ENCODE measurements at regions not wholly inside any gene's neighbourhood (a gene's known extent, or its start where the extent isn't known, plus 50 kb on each side); places are given as distances from the start of the nearest gene placed in this dataset.

- DNase-seq (ENCODE audit: low read depth) = peak; percentile 50
- CTCF ChIA-PET = interaction anchor here (0.5 to 2.2 kb wide), 5 partner anchors 11 to 142 kb away, joined by 3 to 12 read pairs (median 4); no protein-coding TSS in a partner anchor
- Histone ChIP-seq H3K27me3 (ENCODE audit: control insufficient read depth, insufficient read depth, low read length) (no peaks in the 10 kb centered on the region), H3K4me3 (ENCODE audit: low read depth, low read length) (no peak overlapping the region), H3K36me3 (ENCODE audit: control insufficient read depth, insufficient read depth, low read length) (no peaks in the 10 kb centered on the region)
- TF ChIP-seq CTCF (IDR thresholded peaks at IDR 0.05; ENCODE audit: insufficient read depth, low read depth, low read length) = no peak
- POLR2A ChIA-PET = no interaction called here
These were observed 78.3 kb upstream of the SRSF6 start for GRCh38 chr20:43379239-43379917.

GRCh38 chr20:43376831-43377230 is 80.9 kb upstream of the SRSF6 start:
- POLR2A ChIA-PET = no interaction called here
- TF ChIP-seq CTCF (IDR thresholded peaks at IDR 0.05; ENCODE audit: insufficient read depth, low read depth, low read length) = no peak
- CTCF ChIA-PET = interaction anchor here (1.2 kb wide), 1 partner anchor 13 kb away, joined by 4 read pairs; no protein-coding TSS in a partner anchor
- no peaks in the 10 kb centered on the region for H3K27me3 ChIP-seq (ENCODE audit: control insufficient read depth, insufficient read depth, low read length)
- H3K4me3 ChIP-seq (ENCODE audit: low read depth, low read length) = no peak overlapping the region
- DNase-seq (ENCODE audit: low read depth) = no peak
- H3K36me3 ChIP-seq (ENCODE audit: control insufficient read depth, insufficient read depth, low read length) = no peaks in the 10 kb centered on the region

- Histone ChIP-seq H3K36me3 (ENCODE audit: control insufficient read depth, insufficient read depth, low read length) (no peaks in the 10 kb centered on the region), H3K27me3 (ENCODE audit: control insufficient read depth, insufficient read depth, low read length) (no peaks in the 10 kb centered on the region), H3K4me3 (ENCODE audit: low read depth, low read length) (no peak overlapping the region)
- TF ChIP-seq CTCF (IDR thresholded peaks at IDR 0.05; ENCODE audit: insufficient read depth, low read depth, low read length) = no peak
- ChIA-PET POLR2A (no interaction called here), CTCF (no interaction called here)
- no peak for DNase-seq (ENCODE audit: low read depth)
These were observed 82.1 kb upstream of the SRSF6 start for GRCh38 chr20:43375591-43375990.

DNA sequence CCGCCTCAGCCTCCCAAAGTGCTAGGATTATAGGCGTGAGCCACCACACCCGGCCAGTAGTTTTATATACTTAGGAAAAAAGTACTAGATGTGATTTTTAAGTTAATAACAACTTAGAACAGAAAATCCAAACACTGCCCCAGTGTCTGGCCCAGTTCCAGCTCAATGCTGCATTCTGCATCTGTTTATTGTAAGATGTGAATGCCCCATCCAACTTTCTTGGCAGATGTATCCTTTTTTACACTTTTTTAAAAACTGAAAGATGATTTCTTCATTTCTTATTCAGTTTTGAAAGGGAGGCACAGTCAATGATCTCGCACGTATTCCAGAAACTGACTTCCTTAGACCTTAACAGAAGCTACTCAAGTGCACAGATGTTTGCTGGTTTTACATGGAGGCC is 85.6 kb upstream of the SRSF6 start:
- no peak for DNase-seq (ENCODE audit: low read depth)
- no peaks in the 10 kb centered on the region for H3K36me3 ChIP-seq (ENCODE audit: control insufficient read depth, insufficient read depth, low read length)
- H3K4me3 ChIP-seq (ENCODE audit: low read depth, low read length) = no peak overlapping the region
- CTCF ChIA-PET = interaction anchor here (0.6 kb wide), 1 partner anchor 540 kb away, joined by 3 read pairs; no protein-coding TSS in a partner anchor
- POLR2A ChIA-PET = no interaction called here
- no peaks in the 10 kb centered on the region for H3K27me3 ChIP-seq (ENCODE audit: control insufficient read depth, insufficient read depth, low read length)
- no peak for TF ChIP-seq CTCF (IDR thresholded peaks at IDR 0.05; ENCODE audit: insufficient read depth, low read depth, low read length)

GRCh38 chr20:43365691-43366090 is 92.0 kb upstream of the SRSF6 start:
- CTCF ChIA-PET = no interaction called here
- no peak for TF ChIP-seq CTCF (IDR thresholded peaks at IDR 0.05; ENCODE audit: insufficient read depth, low read depth, low read length)
- no peak for DNase-seq (ENCODE audit: low read depth)
- Histone ChIP-seq H3K27me3 (ENCODE audit: control insufficient read depth, insufficient read depth, low read length) (peaks cover 7% of the 10 kb centered on the region; the same call in 1 of the 2 replicates), H3K36me3 (ENCODE audit: control insufficient read depth, insufficient read depth, low read length) (no peaks in the 10 kb centered on the region), H3K4me3 (ENCODE audit: low read depth, low read length) (no peak overlapping the region)
- POLR2A ChIA-PET = no interaction called here
